K562 (cell line): ENCODE measurements at regions not wholly inside any gene's neighbourhood (a gene's known extent, or its start where the extent isn't known, plus 50 kb on each side); places are given as distances from the start of the nearest gene placed in this dataset.

Source experiments
- ATAC-seq: fragments of 200-7000 bp; cut with Tn5 transposase; 3 replicates; pipeline ENCODE4 v1.9.1; 2020; ENCODE audit warnings: moderate library complexity
- BruUV-seq: library from RNA; stranded (reverse); fragments of 400-500 nt; replicated peaks from 2 replicates; lab custom pipeline; 2021; lab: Mats Ljungman, UMichigan
- CTCF ChIA-PET: fragments of 300-600 bp; formaldehyde crosslinking; extraction: SDS; loops from one replicate; lab custom pipeline; 2021; ENCODE audit warnings: low intra/inter-chr PET ratio; lab: Yijun Ruan, JAX
- POLR2A ChIA-PET: fragments of 300-600, 350-650 bp; sonication (Branson Sonifier 250); formaldehyde crosslinking; extraction: SDS; loops from one replicate; lab custom pipeline; 2021; ENCODE audit warnings: antibody characterized with exemption, inconsistent platforms; lab: Yijun Ruan, JAX
- DNase-seq, 4 experiments: peaks; one replicate each; pipeline versions ENCODE4 v3.0.0 to v3.0.0-alpha.2; 2011 to 2018; ENCODE audit warnings: low spot score in 3 of 4, mixed read lengths in 3 of 4; ENCODE audit errors: extremely low read depth in 1 of 4
- FAIRE-seq: peaks from 2 replicates; lab custom pipeline; 2011; peaks lifted over from hg19 to GRCh38; lab: Jason Lieb, UNC
- H2AFZ ChIP-seq: 2 replicates; pipeline ENCODE4 v1.6.0; 2011; ENCODE audit warnings: low read depth, low read length, control low read depth, inconsistent platforms
- H3K27ac ChIP-seq: fragments of 200-600 bp; 3 replicates; pipeline ENCODE4 v1.8.0; 2011; ENCODE audit warnings: low read depth, mild to moderate bottlenecking, control low read depth, inconsistent platforms, low read length, moderate library complexity, mixed read lengths; ENCODE audit errors: extremely low read depth
- H3K27me3 ChIP-seq, 2 experiments: fragments of 300-600 bp in 1 of 2; 2 replicates in 1 of 2; 3 replicates in 1 of 2; pipeline versions ENCODE4 v1.6.0 to v1.8.0; 2011; ENCODE audit warnings: inconsistent platforms in 2 of 2, low read length in 2 of 2, mild to moderate bottlenecking in 1 of 2, mixed read lengths in 1 of 2, moderate library complexity in 1 of 2; ENCODE audit not compliant: control insufficient read depth in 2 of 2, insufficient read depth in 2 of 2
- H3K36me3 ChIP-seq: fragments of 300-600 bp; 3 replicates; pipeline ENCODE4 v1.8.0; 2011; ENCODE audit warnings: mild to moderate bottlenecking, low read length, inconsistent platforms; ENCODE audit not compliant: control insufficient read depth, insufficient read depth
- H3K4me1 ChIP-seq, 2 experiments: fragments of 200-600 bp in 1 of 2; replicated peaks in 1 of 2; 2 replicates in 1 of 2; 3 replicates in 1 of 2; pipeline versions ENCODE4 v1.5.1 to v1.8.0; 2011; ENCODE audit warnings: inconsistent platforms in 2 of 2, low read length in 2 of 2, mild to moderate bottlenecking in 1 of 2, mixed read lengths in 1 of 2, moderate library complexity in 1 of 2; ENCODE audit not compliant: control insufficient read depth in 2 of 2, insufficient read depth in 2 of 2
- H3K4me2 ChIP-seq: 2 replicates; pipeline ENCODE4 v1.6.1; 2011; ENCODE audit warnings: low read length, control low read depth, inconsistent platforms, mixed read lengths; ENCODE audit not compliant: insufficient read depth
- H3K4me3 ChIP-seq: fragments of 200-600 bp; sonication (generic), shearing (Covaris generic); 2 replicates; pipeline ENCODE4 v1.5.1; 2016; ENCODE audit warnings: control low read depth, inconsistent platforms
- H3K79me2 ChIP-seq: fragments of 200-600 bp; 3 replicates; pipeline ENCODE4 v1.8.0; 2011; ENCODE audit warnings: low read length, inconsistent platforms; ENCODE audit not compliant: control insufficient read depth, insufficient read depth
- H3K9ac ChIP-seq, 2 experiments: 2 replicates each; pipeline versions ENCODE4 v1.6.0 to v1.6.1; 2011; ENCODE audit warnings: low read depth in 2 of 2, low read length in 2 of 2, control low read depth in 1 of 2, inconsistent platforms in 1 of 2, mild to moderate bottlenecking in 1 of 2, mixed read lengths in 1 of 2; ENCODE audit not compliant: insufficient read depth in 1 of 2
- H3K9me1 ChIP-seq: one replicate; pipeline ENCODE4 v1.6.0; 2011; ENCODE audit warnings: inconsistent platforms, mild to moderate bottlenecking, low read length, moderate library complexity; ENCODE audit not compliant: control insufficient read depth, insufficient read depth
- H3K9me3 ChIP-seq: replicated peaks from 2 replicates; pipeline ENCODE4 v1.5.1; 2011; ENCODE audit warnings: low read depth, low read length, inconsistent platforms; ENCODE audit not compliant: control insufficient read depth, insufficient read depth
- H4K20me1 ChIP-seq: replicated peaks from 2 replicates; pipeline ENCODE4 v1.6.1; 2011; ENCODE audit warnings: low read length, inconsistent platforms, mixed read lengths; ENCODE audit not compliant: control insufficient read depth, insufficient read depth
- ADNP ChIP-seq: fragments of 200-800 bp; sonication (Bioruptor generic); IDR thresholded peaks from 2 replicates; pipeline ENCODE4 v1.6.1; 2016; ENCODE audit warnings: missing genetic modification characterization, missing compliant biosample characterization
- RBM25 ChIP-seq: fragments of 200-400 bp; formaldehyde crosslinking; IDR thresholded peaks from 2 replicates; pipeline ENCODE4 v1.6.1; 2018; ENCODE audit warnings: low read length, low read depth, moderate library complexity; ENCODE audit not compliant: severe bottlenecking
- ZFP36 ChIP-seq: fragments of 150-350 bp; IDR thresholded peaks from 2 replicates; pipeline ENCODE4 v1.6.1; 2018; ENCODE audit warnings: low read length, low read depth; ENCODE audit not compliant: partially characterized antibody
- WGBS: fragments of 100-300 bp; shearing (Covaris generic); methylation state at CpG from one replicate; pipeline ENCODE4 v1.1.6; 2016; ENCODE audit warnings: low coverage, mixed read lengths; ENCODE audit not compliant: insufficient coverage; ENCODE audit errors: missing lambda C conversion rate; 5-methylcytosine and 5-hydroxymethylcytosine counted together
- in situ Hi-C: fragments of 300-500 bp; cut with MboI; formaldehyde crosslinking; loops from 4 replicates; pipeline ENCODE4 v1.15.0; 2018; ENCODE audit warnings: inconsistent platforms, mixed read lengths
- intact Hi-C: fragments of 100-400 bp; cut with micrococcal nuclease; formaldehyde crosslinking; loops from 2 replicates; pipeline ENCODE4 v1.14.2; 2022

DNA sequence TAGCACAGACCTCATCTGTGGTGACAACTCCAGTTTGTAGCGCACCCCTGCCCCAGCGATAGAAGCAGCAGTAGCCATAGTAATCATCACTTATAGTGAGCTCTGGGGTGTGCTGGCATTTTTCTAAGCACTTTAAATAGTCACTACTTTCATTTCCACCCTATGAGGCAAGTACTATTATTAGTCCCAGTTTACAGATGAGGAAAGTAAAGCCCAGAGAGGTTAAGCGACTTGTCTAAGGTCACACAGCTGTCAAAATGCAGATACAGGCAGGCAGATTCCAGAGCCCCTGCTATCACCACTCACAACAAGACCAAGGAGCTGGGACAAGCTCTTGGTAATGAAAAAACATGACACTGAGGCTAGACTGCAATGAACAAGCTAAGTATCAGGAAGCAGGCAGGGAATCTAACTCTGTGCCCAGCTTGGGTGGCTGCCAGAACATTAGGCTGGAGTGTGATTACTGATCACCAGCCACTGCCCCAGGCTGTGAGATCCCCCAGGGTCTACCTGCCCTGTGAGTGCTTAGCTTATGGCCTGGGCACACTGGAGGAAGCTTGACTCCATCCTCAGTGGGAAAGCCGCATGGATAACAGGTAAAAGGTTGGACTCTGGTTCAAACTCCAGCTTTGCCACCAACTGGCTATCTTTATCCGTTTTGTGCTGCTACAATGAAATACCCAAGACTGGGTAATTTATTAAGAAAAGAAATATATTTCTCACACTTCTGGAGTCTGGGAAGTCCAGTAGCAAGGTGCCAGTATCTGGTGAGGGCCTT lies 561.1 kb downstream of the MN1 start:
- H2AFZ ChIP-seq: no peak overlapping the region
- ChIA-PET CTCF (no interaction called here), POLR2A (no interaction called here)
- H3K79me2 ChIP-seq: no peaks in the 10 kb centered on the region
- no TSS peak for BruUV-seq
- in situ Hi-C loops: no loop called here
- no peak overlapping the region for H3K4me2 ChIP-seq
- H3K9me1 ChIP-seq: no peaks in the 10 kb centered on the region
- H3K27me3 ChIP-seq: no peaks in the 10 kb centered on the region; a peak in 1 of 5 replicates
- H4K20me1 ChIP-seq: no peaks in the 10 kb centered on the region; the same call in 1 of the 2 replicates
- H3K27ac ChIP-seq: no peak overlapping the region
- TF ChIP-seq ADNP: no peak
- peak; percentile 67 for TF ChIP-seq RBM25
- peak; percentile 41 for TF ChIP-seq ZFP36
- no peaks in the 10 kb centered on the region for H3K36me3 ChIP-seq
- H3K4me1 ChIP-seq: no peaks in the 10 kb centered on the region
- ATAC-seq (no peak), DNase-seq (no peak), FAIRE-seq (no peak)
- intact Hi-C loops: no loop called here
- 5% methylated on average over 4 of the region's 5 CpGs for WGBS
- H3K9ac ChIP-seq: no peak overlapping the region
- H3K9me3 ChIP-seq: no peaks in the 10 kb centered on the region
- H3K4me3 ChIP-seq: no peak overlapping the region
